OCI-LY3 (cell line): ENCODE measurements at regions not wholly inside any gene's neighbourhood (a gene's known extent, or its start where the extent isn't known, plus 50 kb on each side); places are given as distances from the start of the nearest gene placed in this dataset.
A peak's percentile ranks its signal among the peaks of the same experiment; 100 is the strongest.

Experiments used
- H2AFZ ChIP-seq: fragments of 200-600, 300-600 bp; shearing (Covaris generic); 2 replicates; pipeline ENCODE4 v1.6.0; 2014; ENCODE audit warnings: antibody characterized with exemption, low read depth, low read length
- H3K27ac ChIP-seq: fragments of 200-600, 300-600 bp; sonication (generic); 2 replicates; pipeline ENCODE4 v1.5.1; 2014; ENCODE audit warnings: mild to moderate bottlenecking, low read length, moderate library complexity, mixed read lengths
- H3K27me3 ChIP-seq: fragments of 200-600, 300-600 bp; sonication (generic); 2 replicates; pipeline ENCODE4 v1.6.1; 2014; ENCODE audit warnings: low read depth, low read length, mixed read lengths
- H3K36me3 ChIP-seq: fragments of 200-600, 300-600 bp; sonication (generic); replicated peaks from 2 replicates; pipeline ENCODE3; 2014; ENCODE audit warnings: low read depth, low read length, mixed read lengths
- H3K4me1 ChIP-seq: fragments of 300-600, 200-600 bp; sonication (generic); 2 replicates; pipeline ENCODE4 v1.6.1; 2014; ENCODE audit warnings: low read length, mixed read lengths
- H3K4me2 ChIP-seq: fragments of 200-600, 300-600 bp; sonication (generic); 2 replicates; pipeline ENCODE4 v1.6.1; 2014; ENCODE audit warnings: low read length, mixed read lengths
- H3K4me3 ChIP-seq: fragments of 300-600, 200-600 bp; sonication (generic); 2 replicates; pipeline ENCODE4 v1.5.1; 2014; ENCODE audit warnings: antibody characterized with exemption, mild to moderate bottlenecking, low read length, moderate library complexity
- H3K79me2 ChIP-seq: fragments of 300-600, 200-600 bp; shearing (Covaris generic); 2 replicates; pipeline ENCODE4 v1.6.1; 2014; ENCODE audit warnings: mild to moderate bottlenecking, low read length, mixed read lengths
- H3K9ac ChIP-seq: fragments of 300-600, 200-600 bp; shearing (Covaris generic); 2 replicates; pipeline ENCODE4 v1.6.0; 2014; ENCODE audit warnings: mild to moderate bottlenecking, low read length, moderate library complexity
- H3K9me3 ChIP-seq: fragments of 200-600, 300-600 bp; shearing (Covaris generic); 2 replicates; pipeline ENCODE4 v1.6.1; 2014; ENCODE audit warnings: low read length, mixed read lengths; ENCODE audit not compliant: insufficient read depth
- H4K20me1 ChIP-seq: fragments of 200-600, 300-600 bp; sonication (generic); 2 replicates; pipeline ENCODE4 v1.6.1; 2016; ENCODE audit warnings: low read length, mixed read lengths; ENCODE audit not compliant: insufficient read depth
- CTCF ChIP-seq: fragments of 200-600, 300-600 bp; sonication (generic); IDR thresholded peaks from 2 replicates; pipeline ENCODE4 v1.5.1; 2014; ENCODE audit warnings: antibody characterized with exemption, low read length, low read depth
- EZH2phosphoT487 ChIP-seq: fragments of 200-600 bp; shearing (Covaris generic); IDR thresholded peaks from 2 replicates; pipeline ENCODE4 v1.6.1; 2018; ENCODE audit warnings: antibody characterized with exemption, mixed run types, low read depth

GRCh38 chrX:150185766-150186165 lies 177.4 kb upstream of the MAMLD1 start:
- Histone ChIP-seq H3K36me3 (no peaks in the 10 kb centered on the region), H3K27me3 (no peaks in the 10 kb centered on the region), H3K79me2 (no peaks in the 10 kb centered on the region), H2AFZ (no peak overlapping the region), H3K4me2 (peak overlapping the region; percentile 48), H3K9me3 (no peaks in the 10 kb centered on the region), H4K20me1 (no peaks in the 10 kb centered on the region), H3K9ac (no peak overlapping the region), H3K4me3 (0 out of 2 replicates have a peak overlapping the region, but pooled peaks have one; percentile 2), H3K4me1 (peaks cover 26% of the 10 kb centered on the region), H3K27ac (no peak overlapping the region)
- TF ChIP-seq CTCF, result no peak
- TF ChIP-seq EZH2phosphoT487, result no peak

GRCh38 chrX:150192816-150193215 lies 170.3 kb upstream of the MAMLD1 start:
- H3K4me3 ChIP-seq, result no peak overlapping the region
- H3K4me1 ChIP-seq, result no peaks in the 10 kb centered on the region
- H3K27ac ChIP-seq, result no peak overlapping the region
- H3K9ac ChIP-seq, result no peak overlapping the region
- H4K20me1 ChIP-seq, result no peaks in the 10 kb centered on the region
- TF ChIP-seq EZH2phosphoT487 (no peak), CTCF (no peak)
- no peaks in the 10 kb centered on the region for H3K36me3 ChIP-seq
- no peaks in the 10 kb centered on the region for H3K27me3 ChIP-seq
- H3K4me2 ChIP-seq, result no peak overlapping the region
- H3K79me2 ChIP-seq, result no peaks in the 10 kb centered on the region
- no peak overlapping the region for H2AFZ ChIP-seq
- no peaks in the 10 kb centered on the region for H3K9me3 ChIP-seq

GRCh38 chrX:150196285-150196684 lies 166.8 kb upstream of the MAMLD1 start:
- no peaks in the 10 kb centered on the region for H3K27me3 ChIP-seq
- H3K27ac ChIP-seq, result no peak overlapping the region
- peaks cover 19% of the 10 kb centered on the region for H3K4me1 ChIP-seq
- H3K4me2 ChIP-seq, result no peak overlapping the region
- H3K79me2 ChIP-seq, result no peaks in the 10 kb centered on the region
- no peak for TF ChIP-seq EZH2phosphoT487
- H4K20me1 ChIP-seq, result no peaks in the 10 kb centered on the region
- H3K4me3 ChIP-seq, result no peak overlapping the region
- no peak overlapping the region for H3K9ac ChIP-seq
- no peaks in the 10 kb centered on the region for H3K36me3 ChIP-seq
- H3K9me3 ChIP-seq, result no peaks in the 10 kb centered on the region
- no peak overlapping the region for H2AFZ ChIP-seq

GRCh38 chrX:150197388-150197787 lies 165.7 kb upstream of the MAMLD1 start:
- Histone ChIP-seq H3K4me3 (no peak overlapping the region), H3K4me2 (no peak overlapping the region), H3K36me3 (no peaks in the 10 kb centered on the region), H3K79me2 (no peaks in the 10 kb centered on the region), H2AFZ (no peak overlapping the region), H3K9ac (no peak overlapping the region), H3K9me3 (no peaks in the 10 kb centered on the region), H3K4me1 (peaks cover 30% of the 10 kb centered on the region), H3K27ac (no peak overlapping the region), H4K20me1 (no peaks in the 10 kb centered on the region), H3K27me3 (no peaks in the 10 kb centered on the region)
- no peak for TF ChIP-seq CTCF
- no peak for TF ChIP-seq EZH2phosphoT487

GRCh38 chrX:150198776-150199175 lies 164.3 kb upstream of the MAMLD1 start:
- Histone ChIP-seq H3K79me2 (no peaks in the 10 kb centered on the region), H3K4me2 (no peak overlapping the region), H3K27me3 (no peaks in the 10 kb centered on the region), H3K36me3 (no peaks in the 10 kb centered on the region), H3K4me3 (no peak overlapping the region), H4K20me1 (no peaks in the 10 kb centered on the region), H3K9ac (no peak overlapping the region), H2AFZ (no peak overlapping the region), H3K27ac (no peak overlapping the region), H3K4me1 (peaks cover 44% of the 10 kb centered on the region), H3K9me3 (no peaks in the 10 kb centered on the region)
- no peak for TF ChIP-seq CTCF
- TF ChIP-seq EZH2phosphoT487, result no peak
